Gastroesophageal sphincter (tissue), 2 donors: ENCODE measurements at regions not wholly inside any gene's neighbourhood (a gene's known extent, or its start where the extent isn't known, plus 50 kb on each side); places are given as distances from the start of the nearest gene placed in this dataset.

Experiments used
- EP300 ChIP-seq: sonication (generic); formaldehyde crosslinking; IDR thresholded peaks from one replicate; pipeline ENCODE4 v1.6.1; 2017; ENCODE audit warnings: antibody characterized with exemption, mild to moderate bottlenecking
- POLR2A ChIP-seq, 2 donors: fragments of 450-650 bp; IDR thresholded peaks; one replicate each; pipeline ENCODE4 v1.6.1; 2017; ENCODE audit warnings: antibody characterized with exemption in 2 of 2, mild to moderate bottlenecking in 2 of 2, moderate library complexity in 1 of 2
- POLR2AphosphoS5 ChIP-seq: sonication (generic); formaldehyde crosslinking; IDR thresholded peaks from one replicate; pipeline ENCODE4 v1.6.1; 2017; ENCODE audit warnings: antibody characterized with exemption

DNA sequence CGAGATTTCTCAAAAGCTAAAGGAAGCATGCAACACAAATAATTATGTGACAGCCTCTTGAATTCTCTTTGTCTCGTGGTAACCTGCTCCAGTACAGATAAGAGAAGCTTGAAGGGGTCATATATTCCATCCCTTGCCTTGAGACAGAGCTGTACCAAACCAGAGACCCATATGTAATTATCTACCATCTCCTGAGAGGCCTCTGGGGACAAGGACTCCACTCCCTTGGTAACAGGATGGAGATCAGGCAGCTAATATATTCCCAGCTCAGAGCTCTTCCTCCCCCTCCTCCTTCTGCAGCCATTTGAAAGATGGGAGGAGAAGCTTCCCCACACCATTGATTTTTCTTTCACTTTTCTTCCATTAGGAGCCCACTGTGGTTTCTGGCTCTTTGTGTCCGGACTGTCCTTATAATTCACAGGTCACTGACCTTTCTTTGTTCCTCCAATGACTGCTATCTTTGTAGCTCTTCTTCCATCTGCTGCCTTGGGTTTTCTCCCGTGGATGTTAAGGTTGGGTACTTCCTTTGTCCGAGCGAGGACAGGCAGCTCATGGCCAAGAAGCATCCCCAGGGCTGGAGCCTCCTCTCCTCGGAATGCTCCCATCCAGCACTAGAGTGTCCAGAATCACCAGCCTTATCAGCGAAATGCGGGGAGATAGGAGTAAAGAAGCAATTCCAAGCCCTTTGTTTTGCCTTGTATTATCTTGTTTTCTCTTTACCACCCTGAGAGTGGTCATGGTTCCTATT lies 51.4 kb upstream of the CALM2 start:
- TF ChIP-seq POLR2A (IDR thresholded peaks at IDR 0.05) (no peak), POLR2AphosphoS5 (no peak), EP300 (no peak)
